ENCODE measurements at regions not wholly inside any gene's neighbourhood (a gene's known extent, or its start where the extent isn't known, plus 50 kb on each side); places are given as distances from the start of the nearest gene placed in this dataset.

- TF ChIP-seq RAD21 (IDR thresholded peaks at IDR 0.05 in 1 of 2, conservative IDR thresholded peaks at IDR 0.05 in 1 of 2; ENCODE audit: low read depth in 2 of 2, low read length in 2 of 2) (peak; percentile 95 to 96), TCF12 (IDR thresholded peaks at IDR 0.05; ENCODE audit: low read depth, low read length) (no peak), HDAC2 (IDR thresholded peaks at IDR 0.05; ENCODE audit: borderline replicate concordance in 1 of 2, low read depth in 2 of 2, low read length in 2 of 2) (no peak), SIN3A (conservative IDR thresholded peaks at IDR 0.05 in 1 of 2, IDR thresholded peaks at IDR 0.05 in 1 of 2; ENCODE audit: low read depth in 1 of 2, low read length in 2 of 2) (no peak)
These were observed 584.4 kb upstream of the ACO1 start (continued) for GRCh38 chr9:31799953-31800609.
